Panc1 (cell line): ENCODE measurements at regions not wholly inside any gene's neighbourhood (a gene's known extent, or its start where the extent isn't known, plus 50 kb on each side); places are given as distances from the start of the nearest gene placed in this dataset.

Experiments
- ATAC-seq: fragments of 200-7000 bp; cut with Tn5 transposase; 2 replicates; pipeline ENCODE4 v1.9.1; 2020; ENCODE audit warnings: mild to moderate bottlenecking, moderate library complexity
- BruUV-seq: library from RNA; stranded (reverse); fragments of 400-500 nt; replicated peaks from 2 replicates; lab custom pipeline; 2021; lab: Mats Ljungman, UMichigan
- CTCF ChIA-PET: fragments of 300-600 bp; sonication (Branson Sonifier 250); formaldehyde crosslinking; loops from one replicate; lab custom pipeline; 2022; ENCODE audit warnings: antibody characterized with exemption; lab: Charles Lee
- POLR2A ChIA-PET: fragments of 300-600 bp; sonication (Branson Sonifier 250); formaldehyde crosslinking; loops from one replicate; lab custom pipeline; 2022; ENCODE audit warnings: antibody characterized with exemption; lab: Charles Lee
- DNase-seq: peaks from one replicate; pipeline ENCODE4 v3.0.0-alpha.2; 2010; ENCODE audit warnings: low read depth, low spot score
- H3K27ac ChIP-seq: 2 replicates; pipeline ENCODE4 v1.5.1; 2011; ENCODE audit warnings: mild to moderate bottlenecking, low read length, inconsistent platforms
- H3K27me3 ChIP-seq: fragments of 200-500 bp; sonication (Bioruptor generic); 2 replicates; pipeline ENCODE4 v1.6.0; 2014; ENCODE audit warnings: low read length, inconsistent platforms; ENCODE audit not compliant: control insufficient read depth, insufficient read depth
- H3K36me3 ChIP-seq: fragments of 200-500 bp; sonication (Bioruptor generic); 2 replicates; pipeline ENCODE4 v1.5.1; 2014; ENCODE audit warnings: inconsistent platforms, mild to moderate bottlenecking, low read length, moderate library complexity; ENCODE audit not compliant: control insufficient read depth, insufficient read depth
- H3K4me1 ChIP-seq: 2 replicates; pipeline ENCODE4 v1.5.1; 2011; ENCODE audit warnings: inconsistent platforms, mild to moderate bottlenecking, low read length, moderate library complexity; ENCODE audit not compliant: control insufficient read depth, insufficient read depth
- H3K4me3 ChIP-seq, 2 experiments: 2 replicates each; pipeline ENCODE4 v1.5.1; 2011 to 2012; ENCODE audit warnings: low read depth in 2 of 2, low read length in 2 of 2, mild to moderate bottlenecking in 2 of 2, inconsistent platforms in 1 of 2, moderate library complexity in 1 of 2
- H3K9me3 ChIP-seq: fragments of 200-500 bp; sonication (Bioruptor generic); 2 replicates; pipeline ENCODE4 v1.5.1; 2014; ENCODE audit warnings: low read depth, mild to moderate bottlenecking, inconsistent platforms, low read length, moderate library complexity; ENCODE audit not compliant: control insufficient read depth, insufficient read depth
- POLR2AphosphoS5 ChIP-seq: IDR thresholded peaks from 2 replicates; pipeline ENCODE4 v1.6.1; 2012; ENCODE audit warnings: mild to moderate bottlenecking, low read depth, low read length, moderate library complexity
- REST ChIP-seq, 2 experiments: IDR thresholded peaks; 2 replicates each; pipeline ENCODE4 v1.6.1; 2011 to 2012; ENCODE audit warnings: low read depth in 2 of 2, control low read depth in 1 of 2, low read length in 1 of 2, mild to moderate bottlenecking in 1 of 2, moderate library complexity in 1 of 2; ENCODE audit not compliant: insufficient read depth in 1 of 2
- SIN3A ChIP-seq: IDR thresholded peaks from 2 replicates; pipeline ENCODE4 v1.6.1; 2012; ENCODE audit warnings: low read depth, mild to moderate bottlenecking, low read length, moderate library complexity, borderline replicate concordance; ENCODE audit not compliant: insufficient read depth
- TCF7L2 ChIP-seq: IDR thresholded peaks from 2 replicates; pipeline ENCODE4 v1.6.1; 2011; ENCODE audit warnings: mild to moderate bottlenecking, low read depth, low read length, inconsistent platforms
- in situ Hi-C: cut with HindIII; loops from 2 replicates; pipeline ENCODE4 v1.10.0; 2016; ENCODE audit warnings: low sequenced_read_pairs, low pct_unique_long_range_greater_than_20kb
- intact Hi-C: fragments of 100-400 bp; cut with micrococcal nuclease; formaldehyde crosslinking; loops from one replicate; pipeline ENCODE4 v1.10.0; 2022; ENCODE audit not compliant: unreplicated experiment
- TF ChIP-seq, protein P1 (sequence below): fragments of 450-650 bp; IDR thresholded peaks from 2 replicates; pipeline ENCODE4 v1.5.1; 2017; ENCODE audit warnings: mild to moderate bottlenecking

DNA sequence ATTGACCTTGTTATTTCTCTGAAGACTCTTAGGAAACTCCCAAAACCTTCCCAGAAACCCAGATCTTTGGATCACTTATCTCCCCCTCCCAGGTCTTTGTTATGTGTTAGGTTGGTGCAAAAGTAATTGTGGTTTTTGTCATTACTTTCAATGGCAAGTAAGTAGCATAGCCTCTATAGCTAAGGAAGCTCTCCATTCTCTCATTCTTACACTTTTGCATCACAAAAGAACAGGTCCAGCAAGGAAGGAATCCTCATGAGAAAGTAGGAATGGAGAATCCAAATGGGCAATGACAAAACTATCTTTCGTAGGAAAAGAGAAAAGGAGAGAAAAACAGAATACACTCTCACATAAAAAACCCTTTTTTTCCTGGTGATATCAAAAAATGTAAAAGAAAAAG, 81.3 kb upstream of the ELAVL2 start:
- BruUV-seq = no TSS peak
- Histone ChIP-seq H3K4me3 (no peak overlapping the region), H3K27ac (no peak overlapping the region), H3K36me3 (no peaks in the 10 kb centered on the region), H3K27me3 (no peaks in the 10 kb centered on the region), H3K9me3 (no peaks in the 10 kb centered on the region), H3K4me1 (no peaks in the 10 kb centered on the region)
- ChIA-PET CTCF (no interaction called here), POLR2A (no interaction called here)
- DNase-seq = no peak
- TF ChIP-seq TCF7L2 = no peak
- TF ChIP-seq, protein P1, sequence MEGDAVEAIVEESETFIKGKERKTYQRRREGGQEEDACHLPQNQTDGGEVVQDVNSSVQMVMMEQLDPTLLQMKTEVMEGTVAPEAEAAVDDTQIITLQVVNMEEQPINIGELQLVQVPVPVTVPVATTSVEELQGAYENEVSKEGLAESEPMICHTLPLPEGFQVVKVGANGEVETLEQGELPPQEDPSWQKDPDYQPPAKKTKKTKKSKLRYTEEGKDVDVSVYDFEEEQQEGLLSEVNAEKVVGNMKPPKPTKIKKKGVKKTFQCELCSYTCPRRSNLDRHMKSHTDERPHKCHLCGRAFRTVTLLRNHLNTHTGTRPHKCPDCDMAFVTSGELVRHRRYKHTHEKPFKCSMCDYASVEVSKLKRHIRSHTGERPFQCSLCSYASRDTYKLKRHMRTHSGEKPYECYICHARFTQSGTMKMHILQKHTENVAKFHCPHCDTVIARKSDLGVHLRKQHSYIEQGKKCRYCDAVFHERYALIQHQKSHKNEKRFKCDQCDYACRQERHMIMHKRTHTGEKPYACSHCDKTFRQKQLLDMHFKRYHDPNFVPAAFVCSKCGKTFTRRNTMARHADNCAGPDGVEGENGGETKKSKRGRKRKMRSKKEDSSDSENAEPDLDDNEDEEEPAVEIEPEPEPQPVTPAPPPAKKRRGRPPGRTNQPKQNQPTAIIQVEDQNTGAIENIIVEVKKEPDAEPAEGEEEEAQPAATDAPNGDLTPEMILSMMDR = no peak
- no peak for TF ChIP-seq REST (IDR thresholded peaks at IDR 0.05; ENCODE audit: insufficient read depth in 1 of 2, low read depth in 2 of 2, low read length in 1 of 2)
- no peak for TF ChIP-seq POLR2AphosphoS5
- TF ChIP-seq SIN3A = no peak
- in situ Hi-C loops = no loop called here
- no peak for ATAC-seq
- intact Hi-C loops = no loop called here

DNA sequence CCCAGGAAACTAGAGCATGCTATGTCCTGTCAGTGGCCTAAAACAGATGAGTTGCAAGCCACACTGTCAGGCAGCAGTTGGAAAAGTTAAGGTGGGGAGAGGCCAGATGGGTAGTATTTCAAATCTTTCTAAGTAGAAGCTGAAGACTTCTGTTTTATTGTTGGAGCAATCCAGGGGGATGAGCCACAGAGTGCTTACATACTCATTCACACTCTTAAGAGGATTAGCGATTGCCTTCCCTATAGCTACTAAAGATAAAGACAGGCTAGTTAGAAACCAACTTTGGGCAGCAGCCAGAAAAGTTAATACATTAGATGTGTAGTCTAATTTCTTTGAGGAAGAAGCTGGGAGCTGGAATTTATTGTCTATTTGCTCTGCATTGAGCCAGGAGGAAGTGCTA, 61.7 kb upstream of the ELAVL2 start:
- intact Hi-C loops = no loop called here

More for the DNA sequence above, 61.7 kb upstream of the ELAVL2 start:
- H3K27ac ChIP-seq = no peak overlapping the region
- no peaks in the 10 kb centered on the region for H3K27me3 ChIP-seq
- no TSS peak for BruUV-seq
- no peaks in the 10 kb centered on the region for H3K9me3 ChIP-seq
- DNase-seq (no peak), ATAC-seq (no peak)
- POLR2A ChIA-PET = no interaction called here
- no peak overlapping the region for H3K4me3 ChIP-seq
- TF ChIP-seq TCF7L2 = no peak
- TF ChIP-seq REST (IDR thresholded peaks at IDR 0.05; ENCODE audit: insufficient read depth in 1 of 2, low read depth in 2 of 2, low read length in 1 of 2) = no peak
- TF ChIP-seq, protein P1 = no peak
- TF ChIP-seq POLR2AphosphoS5 = no peak
- TF ChIP-seq SIN3A = no peak
- in situ Hi-C loops = no loop called here
- CTCF ChIA-PET = interaction anchor here (0.5 kb wide), 1 partner anchor 38 kb away, joined by 3 read pairs; no protein-coding TSS in a partner anchor
- no peaks in the 10 kb centered on the region for H3K36me3 ChIP-seq
- H3K4me1 ChIP-seq = no peaks in the 10 kb centered on the region
